MM.1S (cell line): ENCODE measurements at regions not wholly inside any gene's neighbourhood (a gene's known extent, or its start where the extent isn't known, plus 50 kb on each side); places are given as distances from the start of the nearest gene placed in this dataset.

Experiments
- DNase-seq: peaks from one replicate; pipeline ENCODE4 v3.0.0-alpha.2; 2015
- H2AFZ ChIP-seq: fragments of 300-600 bp; sonication (generic); 2 replicates; pipeline ENCODE4 v1.6.0; 2016; ENCODE audit warnings: antibody characterized with exemption, low read length
- H3F3A ChIP-seq: fragments of 300-600 bp; sonication (generic); 2 replicates; pipeline ENCODE4 v1.6.1; 2016; ENCODE audit warnings: mild to moderate bottlenecking, antibody characterized with exemption, low read length, moderate library complexity, mixed read lengths; ENCODE audit not compliant: insufficient read depth
- H3K27ac ChIP-seq: fragments of 300-600 bp; sonication (generic); 2 replicates; pipeline ENCODE4 v1.5.1; 2016; ENCODE audit warnings: mild to moderate bottlenecking, low read length
- H3K27me3 ChIP-seq: fragments of 300-600 bp; sonication (generic); replicated peaks from 2 replicates; pipeline ENCODE4 v1.6.0; 2016; ENCODE audit warnings: low read length; ENCODE audit not compliant: insufficient read depth
- H3K36me3 ChIP-seq: fragments of 300-600 bp; sonication (generic); replicated peaks from 2 replicates; pipeline ENCODE4 v1.6.1; 2016; ENCODE audit warnings: mild to moderate bottlenecking, low read length, mixed read lengths; ENCODE audit not compliant: insufficient read depth
- H3K4me1 ChIP-seq: fragments of 300-600 bp; sonication (generic); 2 replicates; pipeline ENCODE4 v1.6.1; 2016; ENCODE audit warnings: low read length, mixed read lengths
- H3K4me2 ChIP-seq: fragments of 300-600 bp; sonication (generic); 2 replicates; pipeline ENCODE4 v1.6.0; 2016; ENCODE audit warnings: low read depth, low read length
- H3K4me3 ChIP-seq: fragments of 300-600 bp; sonication (generic); 2 replicates; pipeline ENCODE4 v1.5.1; 2016; ENCODE audit warnings: low read length, mixed read lengths
- H3K79me2 ChIP-seq: fragments of 300-600 bp; sonication (generic); 2 replicates; pipeline ENCODE4 v1.6.1; 2016; ENCODE audit warnings: mixed run types, low read length, mixed read lengths
- H3K9ac ChIP-seq: fragments of 300-600 bp; sonication (generic); 2 replicates; pipeline ENCODE4 v1.6.1; 2016; ENCODE audit warnings: low read length, mixed read lengths
- H3K9me2 ChIP-seq: fragments of 300-600 bp; sonication (generic); replicated peaks from 2 replicates; pipeline ENCODE4 v1.6.1; 2016; ENCODE audit warnings: mild to moderate bottlenecking, low read length, mixed read lengths; ENCODE audit not compliant: insufficient read depth
- H3K9me3 ChIP-seq: fragments of 300-600 bp; sonication (generic); replicated peaks from 2 replicates; pipeline ENCODE4 v1.6.1; 2016; ENCODE audit warnings: mild to moderate bottlenecking, low read length, mixed read lengths; ENCODE audit not compliant: insufficient read depth
- H4K20me1 ChIP-seq: fragments of 300-600 bp; sonication (generic); 2 replicates; pipeline ENCODE4 v1.6.1; 2016; ENCODE audit warnings: mild to moderate bottlenecking, low read length, moderate library complexity, mixed read lengths; ENCODE audit not compliant: insufficient read depth
- CTCF ChIP-seq: fragments of 300-600 bp; sonication (generic); IDR thresholded peaks from 2 replicates; pipeline ENCODE4 v1.5.1; 2016; ENCODE audit warnings: antibody characterized with exemption, low read length, mixed read lengths
- EZH2 ChIP-seq: fragments of 300-600 bp; sonication (generic); optimal IDR thresholded peaks from 2 replicates; pipeline ENCODE3; 2017; ENCODE audit warnings: low read depth, mild to moderate bottlenecking, antibody characterized with exemption, low read length, mixed read lengths
- EZH2phosphoT487 ChIP-seq: fragments of 300-600 bp; sonication (generic); IDR thresholded peaks from 2 replicates; pipeline ENCODE4 v1.6.1; 2018; ENCODE audit warnings: antibody characterized with exemption, low read length

GRCh38 chr11:26916805-26917204 lies 77.1 kb upstream of the FIBIN start:
- H4K20me1 ChIP-seq, result no peaks in the 10 kb centered on the region
- H3K79me2 ChIP-seq, result no peaks in the 10 kb centered on the region
- H2AFZ ChIP-seq, result no peak overlapping the region
- no peak for DNase-seq
- H3K4me2 ChIP-seq, result no peak overlapping the region
- H3K9me3 ChIP-seq, result no peaks in the 10 kb centered on the region
- no peak overlapping the region for H3K9ac ChIP-seq
- TF ChIP-seq EZH2phosphoT487 (no peak), CTCF (no peak), EZH2 (no peak)
- H3K27ac ChIP-seq, result no peak overlapping the region
- H3K36me3 ChIP-seq, result no peaks in the 10 kb centered on the region
- peaks cover 17% of the 10 kb centered on the region for H3F3A ChIP-seq
- no peak overlapping the region for H3K4me3 ChIP-seq
- no peaks in the 10 kb centered on the region for H3K9me2 ChIP-seq
- peaks cover 21% of the 10 kb centered on the region for H3K4me1 ChIP-seq
- no peaks in the 10 kb centered on the region for H3K27me3 ChIP-seq

GRCh38 chr11:26928582-26928981 lies 65.3 kb upstream of the FIBIN start:
- Histone ChIP-seq H3K27ac (no peak overlapping the region), H3K9ac (no peak overlapping the region), H3K79me2 (no peaks in the 10 kb centered on the region), H3K4me3 (no peak overlapping the region), H2AFZ (no peak overlapping the region), H3K9me3 (no peaks in the 10 kb centered on the region), H3F3A (no peaks in the 10 kb centered on the region), H3K4me1 (no peaks in the 10 kb centered on the region), H3K4me2 (no peak overlapping the region), H3K36me3 (no peaks in the 10 kb centered on the region), H3K9me2 (no peaks in the 10 kb centered on the region), H3K27me3 (no peaks in the 10 kb centered on the region), H4K20me1 (no peaks in the 10 kb centered on the region)
- DNase-seq, result no peak
- TF ChIP-seq CTCF (no peak), EZH2 (no peak), EZH2phosphoT487 (no peak)

DNA sequence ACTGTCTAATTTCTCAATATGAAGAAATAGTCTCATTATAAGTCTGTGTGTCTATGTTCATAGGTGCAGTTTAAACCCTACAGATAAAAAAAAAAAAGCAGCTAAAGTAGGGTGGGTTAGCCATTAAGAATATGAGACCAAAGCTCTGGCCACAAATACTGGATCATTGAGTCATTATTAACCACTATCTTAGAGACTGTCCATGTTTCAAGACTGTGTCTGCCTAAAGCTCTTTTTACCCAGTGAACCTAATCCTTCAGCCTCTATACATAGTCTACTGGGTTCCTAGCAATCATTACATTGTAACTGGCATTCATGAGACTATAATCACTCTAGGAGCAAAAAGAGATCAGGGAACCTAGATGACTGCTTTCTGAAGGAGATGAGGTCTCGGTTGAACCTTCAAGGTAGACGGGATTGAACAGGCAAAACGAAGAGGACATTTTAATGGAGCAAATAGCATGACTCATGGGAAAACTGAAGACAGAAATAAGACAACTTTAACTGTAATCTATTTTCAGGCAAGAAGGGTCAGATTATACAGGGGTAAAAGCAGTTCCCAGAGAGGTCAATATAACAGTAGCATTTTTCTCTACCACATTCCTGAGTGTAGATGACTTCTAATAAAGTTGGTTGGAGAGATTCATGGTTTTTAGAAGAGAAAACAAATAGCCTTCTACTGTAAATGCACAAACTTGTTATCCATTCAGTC lies 64.0 kb upstream of the FIBIN start:
- no peak for DNase-seq
- no peak for TF ChIP-seq EZH2
- TF ChIP-seq EZH2phosphoT487, result no peak
- no peak for TF ChIP-seq CTCF
- no peaks in the 10 kb centered on the region for H3F3A ChIP-seq
- H3K36me3 ChIP-seq, result no peaks in the 10 kb centered on the region
- no peak overlapping the region for H3K27ac ChIP-seq
- no peak overlapping the region for H3K4me2 ChIP-seq
- no peaks in the 10 kb centered on the region for H3K27me3 ChIP-seq
- no peak overlapping the region for H3K4me3 ChIP-seq
- H3K9ac ChIP-seq, result no peak overlapping the region
- no peaks in the 10 kb centered on the region for H3K9me2 ChIP-seq
- no peaks in the 10 kb centered on the region for H3K79me2 ChIP-seq
- H3K9me3 ChIP-seq, result no peaks in the 10 kb centered on the region
- H3K4me1 ChIP-seq, result no peaks in the 10 kb centered on the region
- H4K20me1 ChIP-seq, result no peaks in the 10 kb centered on the region
- H2AFZ ChIP-seq, result no peak overlapping the region
